ENCODE measurements at regions not wholly inside any gene's neighbourhood (a gene's known extent, or its start where the extent isn't known, plus 50 kb on each side); places are given as distances from the start of the nearest gene placed in this dataset.

DNA sequence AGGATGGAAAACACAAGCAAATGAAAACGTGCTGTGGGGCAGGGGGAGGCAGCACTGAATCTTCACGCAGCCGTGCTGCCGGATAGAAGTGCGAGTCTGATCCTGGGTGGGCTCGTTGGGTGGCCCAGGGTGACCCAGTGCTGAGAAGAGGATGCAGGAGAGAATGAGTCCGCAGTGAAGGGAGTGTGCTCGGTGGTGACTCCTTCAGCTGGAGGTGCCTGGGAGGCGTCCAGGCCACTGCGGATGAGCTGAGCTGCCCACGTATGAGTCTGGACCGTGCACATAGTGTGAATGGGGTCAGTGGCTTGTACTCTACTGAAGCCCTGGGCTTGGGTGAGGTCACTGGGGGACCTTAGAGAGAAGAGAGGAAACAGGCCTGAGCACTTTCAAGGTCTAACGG, 190.0 kb upstream of the MGMT start:
- TF ChIP-seq, protein P1, sequence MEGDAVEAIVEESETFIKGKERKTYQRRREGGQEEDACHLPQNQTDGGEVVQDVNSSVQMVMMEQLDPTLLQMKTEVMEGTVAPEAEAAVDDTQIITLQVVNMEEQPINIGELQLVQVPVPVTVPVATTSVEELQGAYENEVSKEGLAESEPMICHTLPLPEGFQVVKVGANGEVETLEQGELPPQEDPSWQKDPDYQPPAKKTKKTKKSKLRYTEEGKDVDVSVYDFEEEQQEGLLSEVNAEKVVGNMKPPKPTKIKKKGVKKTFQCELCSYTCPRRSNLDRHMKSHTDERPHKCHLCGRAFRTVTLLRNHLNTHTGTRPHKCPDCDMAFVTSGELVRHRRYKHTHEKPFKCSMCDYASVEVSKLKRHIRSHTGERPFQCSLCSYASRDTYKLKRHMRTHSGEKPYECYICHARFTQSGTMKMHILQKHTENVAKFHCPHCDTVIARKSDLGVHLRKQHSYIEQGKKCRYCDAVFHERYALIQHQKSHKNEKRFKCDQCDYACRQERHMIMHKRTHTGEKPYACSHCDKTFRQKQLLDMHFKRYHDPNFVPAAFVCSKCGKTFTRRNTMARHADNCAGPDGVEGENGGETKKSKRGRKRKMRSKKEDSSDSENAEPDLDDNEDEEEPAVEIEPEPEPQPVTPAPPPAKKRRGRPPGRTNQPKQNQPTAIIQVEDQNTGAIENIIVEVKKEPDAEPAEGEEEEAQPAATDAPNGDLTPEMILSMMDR (IDR thresholded peaks at IDR 0.05; ENCODE audit: poor library complexity) = no peak
- TF ChIP-seq EZH2 (IDR thresholded peaks at IDR 0.05; ENCODE audit: borderline replicate concordance) (no peak), EZH2phosphoT487 (IDR thresholded peaks at IDR 0.05; ENCODE audit: low read depth, severe bottlenecking, unreplicated experiment) (no peak)
